ENCODE measurements at regions not wholly inside any gene's neighbourhood (a gene's known extent, or its start where the extent isn't known, plus 50 kb on each side); places are given as distances from the start of the nearest gene placed in this dataset.

DNA sequence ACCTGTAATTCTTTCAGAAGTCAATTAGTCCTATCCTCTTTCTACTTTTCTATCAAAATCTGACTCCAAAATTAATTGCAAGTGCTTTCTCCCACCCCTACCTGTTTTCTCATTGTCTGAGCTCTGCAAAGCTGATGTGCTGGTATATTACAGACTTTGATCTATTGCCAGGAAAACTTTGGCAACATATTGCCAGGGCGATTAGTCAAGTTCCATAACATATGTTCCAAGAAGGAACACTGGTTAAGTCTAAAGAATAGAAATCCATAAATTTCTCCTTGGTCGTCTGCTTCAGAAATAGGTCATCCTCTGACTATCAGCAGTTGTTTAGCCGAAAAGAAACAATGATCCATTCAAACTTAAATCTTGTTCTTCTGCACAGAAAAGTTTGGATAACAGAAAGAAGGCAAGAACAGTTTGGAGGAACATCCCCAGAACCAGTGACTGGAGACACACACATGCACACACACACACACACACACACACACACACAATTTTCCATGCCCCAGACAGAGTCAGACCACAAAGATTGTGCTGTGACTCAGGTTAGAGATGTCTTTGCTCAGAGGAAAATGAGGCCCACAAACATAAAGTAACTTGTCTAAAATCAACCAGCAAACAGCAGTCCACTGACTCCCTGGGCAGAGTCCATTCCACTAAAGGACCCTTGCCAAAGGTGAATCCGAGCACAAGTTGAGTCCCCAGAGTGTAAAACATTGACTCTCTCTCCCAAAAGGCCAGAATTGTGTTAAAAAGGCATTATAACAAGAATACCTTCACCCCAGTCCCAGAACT lies 202.1 kb downstream of the DEPDC1B start:
- no peak overlapping the region for H3K4me2 ChIP-seq
- no peak for DNase-seq
- TF ChIP-seq EZH2 (IDR thresholded peaks at IDR 0.05; ENCODE audit: low read depth) (no peak), CTCF (conservative IDR thresholded peaks at IDR 0.05) (no peak)
- no peaks in the 10 kb centered on the region for H3K4me1 ChIP-seq (replicated peaks; ENCODE audit: insufficient read depth)
- H3F3A ChIP-seq (ENCODE audit: insufficient read depth, low read depth), result no peaks in the 10 kb centered on the region
- no TSS peak for BruUV-seq (replicated peaks)
- H3K27me3 ChIP-seq (ENCODE audit: insufficient read depth, low read depth), result no peaks in the 10 kb centered on the region
- H4K20me1 ChIP-seq (ENCODE audit: insufficient read depth), result no peaks in the 10 kb centered on the region
- H2AFZ ChIP-seq, result no peak overlapping the region
- intact Hi-C loops (cut with micrococcal nuclease; ENCODE audit: unreplicated experiment), result no loop called here
- no peaks in the 10 kb centered on the region for H3K9me3 ChIP-seq (ENCODE audit: insufficient read depth, low read depth)
- ChIA-PET CTCF (interaction anchor here (0.7 kb wide), 1 partner anchor 274 kb away, joined by 4 read pairs; no protein-coding TSS in a partner anchor), POLR2A (ENCODE audit: unreplicated experiment) (no interaction called here)
- no peak overlapping the region for H3K27ac ChIP-seq
- no peaks in the 10 kb centered on the region for H3K36me3 ChIP-seq (ENCODE audit: low read depth)
- H3K9me2 ChIP-seq (ENCODE audit: insufficient read depth), result no peaks in the 10 kb centered on the region
- no peak overlapping the region for H3K4me3 ChIP-seq
- no peaks in the 10 kb centered on the region for H3K79me2 ChIP-seq (ENCODE audit: low read depth)

DNA sequence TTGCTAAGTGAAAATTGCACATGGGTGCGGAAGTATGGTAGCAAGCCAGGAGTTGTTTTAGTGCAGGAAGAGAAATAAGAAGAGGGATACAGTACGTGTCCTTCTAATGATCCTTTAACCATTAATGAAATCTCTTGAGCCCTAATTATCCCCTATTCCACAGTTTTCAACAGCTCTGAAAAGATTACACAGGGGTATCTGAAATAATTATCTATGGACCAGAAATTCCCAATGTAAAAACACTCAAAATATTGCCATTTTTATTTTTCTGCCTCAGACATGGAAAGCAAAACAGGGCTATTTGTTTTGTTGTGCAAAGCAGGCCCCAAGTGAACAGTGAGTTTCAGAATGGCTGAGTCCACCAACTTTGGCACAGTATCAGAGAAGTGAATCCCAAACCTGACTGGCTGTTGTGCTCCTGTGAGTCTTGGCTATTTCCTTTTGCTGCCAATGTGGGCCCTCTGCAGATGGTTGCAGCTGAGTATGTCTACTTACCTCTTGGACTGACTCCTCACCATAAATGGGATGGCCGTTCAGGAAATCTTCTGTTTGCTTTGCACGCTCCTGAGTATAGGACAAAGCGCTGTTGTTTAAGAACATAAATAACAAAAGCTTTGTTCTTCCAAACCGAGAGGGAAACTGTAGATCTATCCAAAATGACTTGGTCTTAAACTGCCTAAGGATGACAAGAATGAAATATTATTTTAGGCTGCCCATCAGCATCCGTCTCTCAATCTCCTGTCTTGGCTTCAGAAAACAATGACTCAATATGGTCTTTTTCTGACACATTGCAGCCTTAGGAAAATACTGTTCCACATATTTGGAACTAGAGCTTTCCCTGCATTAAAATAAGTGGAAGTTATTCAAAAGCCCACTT lies 204.1 kb downstream of the DEPDC1B start:
- H4K20me1 ChIP-seq (ENCODE audit: insufficient read depth), result no peaks in the 10 kb centered on the region
- CTCF ChIA-PET, result interaction anchor here (0.8 kb wide), 1 partner anchor 12 kb away, joined by 4 read pairs; no protein-coding TSS in a partner anchor
- BruUV-seq (replicated peaks), result no TSS peak
- H3K27me3 ChIP-seq (ENCODE audit: insufficient read depth, low read depth), result no peaks in the 10 kb centered on the region
- H3K9me2 ChIP-seq (ENCODE audit: insufficient read depth), result no peaks in the 10 kb centered on the region
- H2AFZ ChIP-seq, result no peak overlapping the region
- no peak overlapping the region for H3K4me3 ChIP-seq
- intact Hi-C loops (cut with micrococcal nuclease; ENCODE audit: unreplicated experiment), result no loop called here
- POLR2A ChIA-PET (ENCODE audit: unreplicated experiment), result no interaction called here
- H3K9me3 ChIP-seq (ENCODE audit: insufficient read depth, low read depth), result no peaks in the 10 kb centered on the region
- no peaks in the 10 kb centered on the region for H3K4me1 ChIP-seq (replicated peaks; ENCODE audit: insufficient read depth)
- TF ChIP-seq EZH2 (IDR thresholded peaks at IDR 0.05; ENCODE audit: low read depth), result no peak
- TF ChIP-seq CTCF (conservative IDR thresholded peaks at IDR 0.05), result no peak
- H3K27ac ChIP-seq, result no peak overlapping the region
- no peaks in the 10 kb centered on the region for H3F3A ChIP-seq (ENCODE audit: insufficient read depth, low read depth)
- DNase-seq, result no peak
- no peaks in the 10 kb centered on the region for H3K36me3 ChIP-seq (ENCODE audit: low read depth)
- H3K4me2 ChIP-seq, result no peak overlapping the region
- H3K79me2 ChIP-seq (ENCODE audit: low read depth), result no peaks in the 10 kb centered on the region

DNA sequence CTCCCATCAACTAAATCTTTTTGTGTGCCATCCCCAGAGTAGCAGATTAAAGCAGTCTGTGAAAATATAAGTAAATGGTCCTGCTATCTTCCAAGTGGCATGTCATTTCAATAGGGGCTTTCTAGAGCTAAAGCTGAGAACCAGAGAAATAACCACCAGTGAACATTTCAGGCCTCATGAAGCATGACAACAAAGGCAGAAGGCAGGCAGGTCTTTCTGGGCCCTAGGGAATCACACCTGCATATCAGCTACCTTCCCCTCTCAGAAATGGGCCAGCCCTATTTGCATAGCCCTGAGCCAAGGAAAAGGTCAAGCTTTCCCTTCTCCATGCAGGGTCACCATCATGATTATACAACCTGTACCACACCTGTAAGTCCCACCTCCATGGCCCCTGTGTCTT lies 205.3 kb downstream of the DEPDC1B start:
- no TSS peak for BruUV-seq (replicated peaks)
- Histone ChIP-seq H3K36me3 (ENCODE audit: low read depth) (no peaks in the 10 kb centered on the region), H3K4me1 (replicated peaks; ENCODE audit: insufficient read depth) (0 out of 2 replicates have a peak, but pooled peaks cover 2% of the 10 kb centered on the region), H3K79me2 (ENCODE audit: low read depth) (no peaks in the 10 kb centered on the region), H4K20me1 (ENCODE audit: insufficient read depth) (no peaks in the 10 kb centered on the region), H3K4me2 (no peak overlapping the region), H2AFZ (no peak overlapping the region), H3K27ac (no peak overlapping the region), H3K4me3 (no peak overlapping the region), H3K9me2 (ENCODE audit: insufficient read depth) (no peaks in the 10 kb centered on the region), H3K27me3 (ENCODE audit: insufficient read depth, low read depth) (no peaks in the 10 kb centered on the region), H3F3A (ENCODE audit: insufficient read depth, low read depth) (no peaks in the 10 kb centered on the region), H3K9me3 (ENCODE audit: insufficient read depth, low read depth) (no peaks in the 10 kb centered on the region)
- intact Hi-C loops (cut with micrococcal nuclease; ENCODE audit: unreplicated experiment), result no loop called here
- CTCF ChIA-PET, result no interaction called here
- POLR2A ChIA-PET (ENCODE audit: unreplicated experiment), result no interaction called here
- no peak for DNase-seq
- TF ChIP-seq CTCF (conservative IDR thresholded peaks at IDR 0.05) (no peak), EZH2 (IDR thresholded peaks at IDR 0.05; ENCODE audit: low read depth) (no peak)
